ENCODE measurements at regions not wholly inside any gene's neighbourhood (a gene's known extent, or its start where the extent isn't known, plus 50 kb on each side); places are given as distances from the start of the nearest gene placed in this dataset.

- no peak overlapping the region for H3K4me3 ChIP-seq (replicated peaks; ENCODE audit: low read depth, low read length)
- DNase-seq (ENCODE audit: extremely low read depth, low read depth): no peak
- TF ChIP-seq CTCF (IDR thresholded peaks at IDR 0.05; ENCODE audit: low read depth, low read length, missing control alignments): no peak
Measured at GRCh38 chr18:70413455-70413854, 124.6 kb downstream of the SOCS6 start.

- no peak for DNase-seq (ENCODE audit: extremely low read depth, low read depth)
- TF ChIP-seq CTCF (IDR thresholded peaks at IDR 0.05; ENCODE audit: low read depth, low read length, missing control alignments): no peak
- no peak overlapping the region for H3K4me3 ChIP-seq (replicated peaks; ENCODE audit: low read depth, low read length)
Measured at GRCh38 chr18:70411876-70412435, 123.1 kb downstream of the SOCS6 start.

- no peak for TF ChIP-seq CTCF (IDR thresholded peaks at IDR 0.05; ENCODE audit: low read depth, low read length, missing control alignments)
- no peak for DNase-seq (ENCODE audit: extremely low read depth, low read depth)
- no peak overlapping the region for H3K4me3 ChIP-seq (replicated peaks; ENCODE audit: low read depth, low read length)
Measured at GRCh38 chr18:70411307-70411706, 122.5 kb downstream of the SOCS6 start.

GRCh38 chr18:70405052-70405451 is 116.2 kb downstream of the SOCS6 start:
- no peak for DNase-seq (ENCODE audit: extremely low read depth, low read depth)
- H3K4me3 ChIP-seq (replicated peaks; ENCODE audit: low read depth, low read length): no peak overlapping the region
- TF ChIP-seq CTCF (IDR thresholded peaks at IDR 0.05; ENCODE audit: low read depth, low read length, missing control alignments): no peak

- TF ChIP-seq CTCF (IDR thresholded peaks at IDR 0.05; ENCODE audit: low read depth, low read length, missing control alignments): no peak
- DNase-seq (ENCODE audit: extremely low read depth, low read depth): no peak
- no peak overlapping the region for H3K4me3 ChIP-seq (replicated peaks; ENCODE audit: low read depth, low read length)
Measured at GRCh38 chr18:70400476-70400875, 111.6 kb downstream of the SOCS6 start.

GRCh38 chr18:70398076-70398475 is 109.2 kb downstream of the SOCS6 start:
- no peak for DNase-seq (ENCODE audit: extremely low read depth, low read depth)

More at GRCh38 chr18:70398076-70398475, 109.2 kb downstream of the SOCS6 start:
- no peak overlapping the region for H3K4me3 ChIP-seq (replicated peaks; ENCODE audit: low read depth, low read length)
- TF ChIP-seq CTCF (IDR thresholded peaks at IDR 0.05; ENCODE audit: low read depth, low read length, missing control alignments): no peak
